ENCODE measurements at regions not wholly inside any gene's neighbourhood (a gene's known extent, or its start where the extent isn't known, plus 50 kb on each side); places are given as distances from the start of the nearest gene placed in this dataset.

DNA sequence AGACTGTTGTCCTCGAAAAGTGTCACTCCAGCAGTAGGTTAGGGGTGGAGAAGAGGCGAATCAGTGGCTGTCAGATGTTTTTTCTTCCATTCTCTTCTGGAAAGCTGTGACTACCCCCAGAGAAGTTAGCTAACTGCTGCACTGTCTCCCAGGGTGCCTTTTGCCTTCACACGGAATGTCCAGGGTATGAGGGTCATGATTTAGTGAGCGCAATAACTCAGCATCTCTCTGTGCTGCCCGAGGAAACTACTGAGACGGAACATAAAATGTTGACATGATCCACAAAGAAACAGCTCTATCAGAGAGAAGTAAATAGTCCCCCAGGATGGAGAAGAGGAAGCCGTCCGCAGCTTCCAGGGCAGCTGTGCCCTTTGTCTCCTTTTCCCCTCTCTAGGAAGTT, 254.0 kb upstream of the ARGLU1 start:
- TF ChIP-seq CTCF (IDR thresholded peaks at IDR 0.05 in 2 of 3, conservative IDR thresholded peaks at IDR 0.05 in 1 of 3; ENCODE audit: insufficient read depth in 2 of 3, low read depth in 1 of 3, low read length in 3 of 3) (no peak), MTA1 (IDR thresholded peaks at IDR 0.05; ENCODE audit: borderline replicate concordance) (no peak), ZNF274 (IDR thresholded peaks at IDR 0.05; ENCODE audit: borderline replicate concordance, low read depth, low read length) (no peak), MYBL2 (IDR thresholded peaks at IDR 0.05; ENCODE audit: low read depth) (no peak), MYBL2 (CRISPR knock-in tag; IDR thresholded peaks at IDR 0.05; ENCODE audit: borderline replicate concordance) (no peak), GATA2 (CRISPR knock-in tag; IDR thresholded peaks at IDR 0.05) (no peak), POLR2AphosphoS5 (IDR thresholded peaks at IDR 0.05; ENCODE audit: control insufficient read depth, insufficient read depth, low read depth, low read length) (no peak)

All from K562 (cell line).